ENCODE measurements at regions not wholly inside any gene's neighbourhood (a gene's known extent, or its start where the extent isn't known, plus 50 kb on each side); places are given as distances from the start of the nearest gene placed in this dataset.

DNA sequence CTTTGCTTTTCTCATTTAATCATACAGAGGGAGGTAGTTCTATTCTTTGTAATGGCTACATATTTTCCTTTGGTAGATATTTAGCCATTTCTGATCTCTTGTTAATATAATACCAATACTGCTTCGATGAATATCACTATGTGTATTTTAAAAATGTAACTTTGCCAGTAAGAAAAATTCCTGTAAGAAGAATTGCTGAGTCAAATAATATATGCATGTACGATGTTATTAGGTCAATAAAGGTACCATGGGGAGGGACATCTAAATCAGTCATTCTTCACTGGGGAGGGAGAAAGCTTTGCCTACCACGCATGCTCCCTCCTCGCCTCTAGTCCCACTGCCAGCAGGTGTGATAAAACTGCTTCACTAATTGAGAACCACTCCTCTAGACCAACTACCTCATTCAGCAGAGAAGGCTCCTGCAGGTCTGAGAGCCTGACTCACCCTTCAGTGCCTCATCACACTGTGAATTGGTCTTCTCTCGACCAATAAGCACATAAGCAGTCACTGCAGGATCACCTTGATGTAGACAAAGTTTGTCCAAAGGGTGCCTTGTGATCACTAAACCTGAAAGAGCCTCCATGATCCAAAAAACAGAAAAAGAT lies 56.1 kb upstream of the TBCA start:
- Histone ChIP-seq H3K79me2 (ENCODE audit: control insufficient read depth, insufficient read depth, low read length) (no peaks in the 10 kb centered on the region), H3K9me3 (replicated peaks; ENCODE audit: control insufficient read depth, insufficient read depth, low read length) (no peaks in the 10 kb centered on the region), H3K4me2 (ENCODE audit: control insufficient read depth, insufficient read depth) (no peak overlapping the region), H3K27me3 (replicated peaks in 1 of 2; ENCODE audit: control insufficient read depth in 2 of 2, insufficient read depth in 2 of 2, low read length in 1 of 2) (no peaks in the 10 kb centered on the region), H2AFZ (ENCODE audit: control insufficient read depth, low read depth, low read length) (no peak overlapping the region), H3K27ac (ENCODE audit: control insufficient read depth, insufficient read depth) (no peak overlapping the region), H3K4me1 (ENCODE audit: control insufficient read depth, insufficient read depth, low read length) (no peaks in the 10 kb centered on the region), H3K36me3 (ENCODE audit: control insufficient read depth in 2 of 2, insufficient read depth in 2 of 2, low read length in 1 of 2) (no peaks in the 10 kb centered on the region), H3K4me3 (no peak overlapping the region), H3K9ac (ENCODE audit: control insufficient read depth, insufficient read depth, low read length) (no peak overlapping the region), H4K20me1 (ENCODE audit: control insufficient read depth, insufficient read depth) (no peaks in the 10 kb centered on the region)
- in situ Hi-C loops (cut with MboI), result no loop called here
- no TSS peak for BruUV-seq (replicated peaks)
- FAIRE-seq, result no peak
- ChIA-PET RAD21 (ENCODE audit: unreplicated experiment) (interaction anchor here (1.2 to 1.6 kb wide), 2 partner anchors 21 to 170 kb away, joined by 3 to 4 read pairs; no protein-coding TSS in a partner anchor), SMC1A (ENCODE audit: uncharacterized antibody, unreplicated experiment) (no interaction called here), POLR2A (interaction anchor here (0.6 to 1.6 kb wide), 2 partner anchors 12 to 20 kb away, joined by 3 read pairs; no protein-coding TSS in a partner anchor), CTCF (interaction anchor here (1.6 kb wide), 1 partner anchor 8 kb away, joined by 8 read pairs; no protein-coding TSS in a partner anchor)
- 39% methylated on average over 5 of the region's 5 CpGs for WGBS (ENCODE audit: insufficient coverage, insufficient replicate concordance, low lambda C conversion rate, missing lambda C conversion rate)
- TF ChIP-seq RB1 (IDR thresholded peaks at IDR 0.05; ENCODE audit: borderline replicate concordance) (no peak), CREB1 (IDR thresholded peaks at IDR 0.05; ENCODE audit: low read depth) (no peak)
- TF ChIP-seq, protein P1, sequence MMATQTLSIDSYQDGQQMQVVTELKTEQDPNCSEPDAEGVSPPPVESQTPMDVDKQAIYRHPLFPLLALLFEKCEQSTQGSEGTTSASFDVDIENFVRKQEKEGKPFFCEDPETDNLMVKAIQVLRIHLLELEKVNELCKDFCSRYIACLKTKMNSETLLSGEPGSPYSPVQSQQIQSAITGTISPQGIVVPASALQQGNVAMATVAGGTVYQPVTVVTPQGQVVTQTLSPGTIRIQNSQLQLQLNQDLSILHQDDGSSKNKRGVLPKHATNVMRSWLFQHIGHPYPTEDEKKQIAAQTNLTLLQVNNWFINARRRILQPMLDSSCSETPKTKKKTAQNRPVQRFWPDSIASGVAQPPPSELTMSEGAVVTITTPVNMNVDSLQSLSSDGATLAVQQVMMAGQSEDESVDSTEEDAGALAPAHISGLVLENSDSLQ (IDR thresholded peaks at IDR 0.05), result no peak
- TF ChIP-seq, protein P2, sequence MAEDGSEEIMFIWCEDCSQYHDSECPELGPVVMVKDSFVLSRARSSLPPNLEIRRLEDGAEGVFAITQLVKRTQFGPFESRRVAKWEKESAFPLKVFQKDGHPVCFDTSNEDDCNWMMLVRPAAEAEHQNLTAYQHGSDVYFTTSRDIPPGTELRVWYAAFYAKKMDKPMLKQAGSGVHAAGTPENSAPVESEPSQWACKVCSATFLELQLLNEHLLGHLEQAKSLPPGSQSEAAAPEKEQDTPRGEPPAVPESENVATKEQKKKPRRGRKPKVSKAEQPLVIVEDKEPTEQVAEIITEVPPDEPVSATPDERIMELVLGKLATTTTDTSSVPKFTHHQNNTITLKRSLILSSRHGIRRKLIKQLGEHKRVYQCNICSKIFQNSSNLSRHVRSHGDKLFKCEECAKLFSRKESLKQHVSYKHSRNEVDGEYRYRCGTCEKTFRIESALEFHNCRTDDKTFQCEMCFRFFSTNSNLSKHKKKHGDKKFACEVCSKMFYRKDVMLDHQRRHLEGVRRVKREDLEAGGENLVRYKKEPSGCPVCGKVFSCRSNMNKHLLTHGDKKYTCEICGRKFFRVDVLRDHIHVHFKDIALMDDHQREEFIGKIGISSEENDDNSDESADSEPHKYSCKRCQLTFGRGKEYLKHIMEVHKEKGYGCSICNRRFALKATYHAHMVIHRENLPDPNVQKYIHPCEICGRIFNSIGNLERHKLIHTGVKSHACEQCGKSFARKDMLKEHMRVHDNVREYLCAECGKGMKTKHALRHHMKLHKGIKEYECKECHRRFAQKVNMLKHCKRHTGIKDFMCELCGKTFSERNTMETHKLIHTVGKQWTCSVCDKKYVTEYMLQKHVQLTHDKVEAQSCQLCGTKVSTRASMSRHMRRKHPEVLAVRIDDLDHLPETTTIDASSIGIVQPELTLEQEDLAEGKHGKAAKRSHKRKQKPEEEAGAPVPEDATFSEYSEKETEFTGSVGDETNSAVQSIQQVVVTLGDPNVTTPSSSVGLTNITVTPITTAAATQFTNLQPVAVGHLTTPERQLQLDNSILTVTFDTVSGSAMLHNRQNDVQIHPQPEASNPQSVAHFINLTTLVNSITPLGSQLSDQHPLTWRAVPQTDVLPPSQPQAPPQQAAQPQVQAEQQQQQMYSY (CRISPR knock-in tag; IDR thresholded peaks at IDR 0.05), result no peak
- no peak for DNase-seq (ENCODE audit: low read depth, low spot score)
- ATAC-seq, result no peak
- intact Hi-C loops (cut with micrococcal nuclease; ENCODE audit: unreplicated experiment), result no loop called here
